HG03097 (cell line): ENCODE measurements at regions not wholly inside any gene's neighbourhood (a gene's known extent, or its start where the extent isn't known, plus 50 kb on each side); places are given as distances from the start of the nearest gene placed in this dataset.
"Not testable (repeated sequence)": the region's sequence is repeated elsewhere in the genome, so short reads cannot be mapped to it uniquely, and the experiment has no call there.

ENCODE experiments used
- ATAC-seq: cut with Tn5 transposase; IDR thresholded peaks from one replicate; pipeline ENCODE4 v1.9.1; 2021; ENCODE audit not compliant: unreplicated experiment, low FRiP score

DNA sequence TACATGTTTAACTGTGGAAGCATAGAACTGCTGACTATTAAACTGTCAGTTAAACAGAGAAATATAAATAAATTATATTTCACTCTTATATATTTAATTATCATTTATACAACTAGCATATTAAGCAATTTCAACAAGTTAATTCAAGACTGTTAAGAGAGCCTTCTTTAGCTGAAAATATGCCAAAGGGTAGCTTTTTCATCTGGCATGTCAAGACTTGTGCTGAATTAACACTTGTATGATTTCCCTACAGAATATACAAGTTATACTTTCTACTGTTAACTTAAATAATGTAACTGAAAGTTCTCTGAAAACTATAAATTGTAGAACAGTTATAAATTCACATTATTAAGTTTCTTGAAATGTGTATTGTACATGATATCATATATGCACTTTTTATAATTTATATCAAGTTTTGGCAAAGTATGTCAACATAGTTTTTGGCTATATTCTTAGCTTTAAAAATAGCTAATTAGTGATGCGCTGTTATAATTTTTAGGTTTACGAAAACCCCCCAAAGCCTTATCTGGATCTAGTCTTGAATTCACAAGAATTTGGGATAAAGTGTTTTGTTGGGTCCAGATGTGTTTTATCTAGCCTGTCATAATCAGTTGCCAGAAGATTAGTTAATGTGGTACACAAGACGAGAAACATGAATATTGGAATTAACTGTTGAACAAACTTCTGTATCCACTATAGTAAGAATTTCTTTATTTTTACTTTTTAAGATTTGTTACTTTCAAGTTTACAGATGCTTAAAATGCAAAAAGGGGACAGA is 231.1 kb upstream of the FOXP2 start:
- no peak for ATAC-seq

DNA sequence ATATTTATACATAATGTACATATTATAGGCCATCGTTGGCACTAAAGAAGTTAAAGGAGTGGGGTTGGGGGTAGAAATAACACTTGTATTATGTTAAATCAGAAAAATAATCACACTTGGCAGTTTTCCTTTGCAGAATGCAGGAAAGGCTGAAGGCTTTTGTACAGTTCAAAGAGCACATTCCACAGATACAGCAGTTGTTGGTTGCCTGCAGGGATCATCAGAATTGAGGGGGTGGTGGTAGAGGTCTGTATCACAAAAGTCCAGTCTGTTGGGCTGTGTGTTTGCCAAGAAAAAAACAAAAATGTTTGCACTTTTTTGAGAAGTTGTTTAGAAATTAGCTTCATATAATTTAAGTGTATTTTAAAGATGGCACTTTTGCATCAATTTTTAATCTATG is 231.8 kb upstream of the FOXP2 start:
- ATAC-seq, result no peak

DNA sequence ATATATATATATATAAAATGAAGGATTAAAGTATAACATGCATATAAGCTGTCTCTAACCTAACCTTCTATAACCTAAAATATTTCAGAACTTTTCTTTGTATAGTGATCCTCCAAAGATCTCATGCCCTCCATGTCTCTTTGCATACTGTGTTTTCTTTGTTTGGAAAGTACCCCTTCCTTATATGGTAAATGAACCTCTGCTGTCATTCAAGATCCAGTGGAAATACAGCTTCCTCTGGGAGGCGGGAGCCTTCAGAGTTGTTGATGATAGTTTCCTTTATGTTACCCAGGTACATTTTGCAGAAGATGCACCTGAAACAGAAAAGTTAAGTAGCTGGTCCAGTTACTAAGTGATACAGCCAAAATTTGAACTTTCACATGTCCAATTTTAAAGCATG is 233.3 kb upstream of the FOXP2 start:
- no peak for ATAC-seq

DNA sequence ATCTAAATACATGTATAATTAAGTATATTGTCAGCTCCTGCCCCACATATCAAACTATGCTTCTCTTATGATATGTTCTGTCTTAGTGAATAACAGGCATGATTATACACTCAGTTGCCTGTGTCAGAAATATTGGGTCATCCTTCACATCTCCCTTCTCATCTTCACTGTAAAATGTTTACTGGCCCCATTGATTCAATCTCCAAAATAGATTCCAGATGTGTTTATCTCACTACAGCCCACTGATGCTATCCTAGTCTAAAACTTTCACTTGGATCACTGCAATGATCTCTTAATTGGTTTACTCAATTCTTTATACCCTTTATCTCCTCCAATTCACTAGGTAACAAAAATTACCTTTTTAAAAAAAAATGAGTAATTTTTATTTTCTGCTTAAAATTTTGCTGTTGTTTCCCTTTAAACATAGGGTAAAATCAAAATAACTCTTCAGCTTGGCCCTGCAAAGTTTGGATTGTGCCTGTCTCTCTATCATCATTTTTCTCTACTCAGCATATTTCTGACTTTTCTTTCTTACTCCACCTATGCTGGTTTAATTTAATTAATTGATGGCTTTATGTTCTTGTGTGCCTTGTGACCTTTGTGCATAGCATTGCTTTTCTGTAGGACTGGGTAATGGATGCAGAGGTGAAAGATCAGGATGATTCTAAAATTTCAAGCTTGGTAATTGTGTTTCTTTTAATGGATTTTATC is 233.9 kb upstream of the FOXP2 start:
- ATAC-seq, result no peak

DNA sequence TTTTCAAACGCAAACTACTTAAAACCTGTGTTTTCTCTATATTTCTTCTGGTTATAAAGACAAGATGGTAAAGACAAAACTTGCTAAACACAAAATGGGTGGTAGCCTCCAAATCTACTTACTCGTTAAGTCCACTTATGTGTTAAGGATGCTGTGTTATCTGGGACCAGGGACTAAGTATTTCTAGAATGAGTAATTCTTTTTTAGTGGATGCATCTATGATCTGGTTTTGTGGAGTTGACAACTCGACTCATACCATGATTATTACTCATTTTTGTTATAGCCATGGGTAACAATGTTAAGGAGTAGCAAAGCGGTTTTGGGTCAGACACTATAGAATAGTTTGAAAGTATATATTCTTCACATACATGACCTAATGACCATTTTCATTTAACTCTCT is 239.5 kb upstream of the FOXP2 start:
- ATAC-seq, result no peak

DNA sequence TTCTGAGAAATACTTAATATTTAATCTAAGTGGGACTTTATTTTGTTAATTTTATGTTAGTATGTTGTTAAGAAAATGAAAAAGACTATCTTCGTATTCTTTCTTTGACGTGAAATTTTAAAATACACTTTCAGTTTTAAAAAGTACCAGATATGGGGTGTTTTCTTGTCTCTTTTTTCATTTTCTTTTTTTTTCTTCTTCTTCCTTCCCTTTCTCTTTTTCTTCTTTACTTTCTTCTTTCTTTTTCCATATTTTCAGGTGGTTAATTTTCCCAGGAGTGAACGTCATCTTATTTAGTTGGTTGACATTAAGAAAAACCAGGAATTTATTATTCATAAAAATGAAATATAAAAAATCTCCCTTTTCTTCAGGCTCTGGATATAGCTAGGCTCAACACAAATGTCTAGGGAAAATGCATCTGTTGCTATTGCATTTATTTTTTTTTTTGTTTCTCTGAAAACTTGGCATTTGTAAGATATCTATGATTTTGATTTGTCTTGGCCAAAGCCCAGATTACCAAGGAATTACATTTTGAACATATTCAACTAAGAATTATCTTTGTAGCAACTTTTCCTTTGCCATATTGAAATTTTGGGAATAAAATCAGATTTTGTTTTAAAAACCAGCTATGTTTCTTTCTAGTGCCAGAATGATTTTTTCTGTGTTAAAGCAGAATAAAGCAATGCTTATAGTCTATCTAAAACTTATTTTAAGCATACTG is 241.3 kb upstream of the FOXP2 start:
- ATAC-seq, result no peak

DNA sequence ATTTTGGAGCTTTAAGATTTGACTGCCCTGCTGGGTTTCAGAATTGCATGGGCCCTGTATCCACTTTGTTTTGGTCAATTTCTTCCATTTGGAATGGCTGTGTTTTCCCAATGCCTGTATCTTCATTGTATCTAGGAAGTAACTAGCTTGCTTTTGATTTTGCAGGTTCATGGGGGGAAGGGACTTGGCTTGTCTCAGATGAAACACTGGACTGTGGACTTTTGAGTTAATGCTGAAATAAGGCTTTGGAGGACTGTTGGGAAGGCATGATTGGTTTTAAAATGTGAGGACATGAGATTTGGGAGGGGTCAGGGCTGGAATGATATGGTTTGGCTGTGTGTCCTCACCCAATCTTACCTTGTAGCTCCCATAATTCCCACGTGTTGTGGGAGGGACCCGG is 245.2 kb upstream of the FOXP2 start:
- ATAC-seq, result not testable (repeated sequence)

DNA sequence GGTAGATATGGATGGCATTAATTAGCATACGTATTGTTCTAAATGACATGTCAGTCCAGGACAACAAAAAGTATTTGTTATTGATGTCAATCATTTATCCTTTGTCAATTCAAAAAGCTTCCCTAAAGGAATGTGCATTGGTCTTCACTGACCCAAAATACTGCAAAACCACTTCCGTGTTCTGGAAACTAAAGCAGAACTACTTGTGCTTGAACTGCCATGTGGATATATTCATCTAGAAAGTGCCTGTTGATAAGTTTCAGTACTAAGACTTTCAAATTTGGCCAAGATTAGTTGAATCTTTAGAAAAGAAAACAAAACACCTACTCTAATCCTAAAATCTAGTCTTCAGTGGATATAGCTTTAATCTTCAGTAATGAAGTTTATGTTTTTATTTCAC is 242.1 kb upstream of the PPP1R3A start:
- ATAC-seq, result peak; percentile 73

DNA sequence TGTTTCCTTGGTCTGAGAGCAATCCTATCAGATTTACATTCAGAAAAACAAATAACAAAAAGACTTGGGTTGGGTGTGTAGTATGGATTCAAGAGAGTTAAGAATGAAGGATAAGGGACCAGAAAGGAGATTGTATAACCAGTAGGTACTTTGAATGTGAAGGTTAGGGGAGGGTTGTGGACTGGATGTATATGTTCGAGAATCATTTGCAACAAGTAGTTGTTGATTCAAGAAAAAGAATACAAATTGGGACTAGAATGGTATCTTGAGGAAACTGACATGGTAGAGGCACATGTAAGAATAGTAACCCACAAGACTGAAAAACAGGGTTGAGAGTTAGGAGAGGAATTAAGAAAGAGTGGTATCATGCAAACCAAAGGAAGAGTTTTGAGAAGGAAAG is 240.0 kb upstream of the PPP1R3A start:
- no peak for ATAC-seq

DNA sequence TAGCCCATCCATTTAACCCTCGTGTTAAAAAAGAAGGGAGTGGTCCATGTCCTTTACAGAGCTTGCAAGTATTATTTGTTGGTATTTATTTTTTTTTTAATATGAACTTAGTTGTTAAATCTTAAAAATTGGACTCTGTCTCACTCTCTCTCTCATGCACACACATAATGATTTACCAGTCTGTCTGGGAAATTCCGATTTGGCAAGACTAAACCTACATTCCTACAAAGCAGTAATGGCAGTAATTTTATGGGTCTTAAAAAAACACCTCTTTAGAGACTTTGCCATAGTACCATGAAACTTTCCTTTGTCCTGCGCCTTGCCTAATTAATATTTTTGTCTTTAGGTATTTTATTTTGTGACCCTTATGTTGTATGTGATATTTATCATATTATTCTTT is 239.5 kb upstream of the PPP1R3A start:
- ATAC-seq, result no peak

DNA sequence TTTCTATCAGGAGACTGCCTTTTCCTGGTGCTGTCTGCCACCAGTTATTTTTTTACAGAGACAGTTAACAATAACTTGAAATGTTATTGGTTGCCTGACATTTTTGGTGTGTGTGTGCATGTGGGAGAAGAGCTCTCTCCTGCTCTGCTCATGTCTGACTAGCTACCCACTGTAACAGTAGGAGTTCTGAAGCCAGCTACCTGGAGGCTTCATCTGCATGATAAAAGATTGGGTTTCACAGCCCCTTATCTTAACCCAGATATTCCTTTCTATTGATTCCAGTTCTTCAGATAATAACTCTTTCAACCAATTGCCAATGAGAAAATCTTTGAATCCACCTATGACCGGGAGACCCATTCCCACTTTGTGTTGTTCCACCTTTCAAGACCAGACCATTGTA is 237.4 kb upstream of the PPP1R3A start:
- ATAC-seq, result no peak

DNA sequence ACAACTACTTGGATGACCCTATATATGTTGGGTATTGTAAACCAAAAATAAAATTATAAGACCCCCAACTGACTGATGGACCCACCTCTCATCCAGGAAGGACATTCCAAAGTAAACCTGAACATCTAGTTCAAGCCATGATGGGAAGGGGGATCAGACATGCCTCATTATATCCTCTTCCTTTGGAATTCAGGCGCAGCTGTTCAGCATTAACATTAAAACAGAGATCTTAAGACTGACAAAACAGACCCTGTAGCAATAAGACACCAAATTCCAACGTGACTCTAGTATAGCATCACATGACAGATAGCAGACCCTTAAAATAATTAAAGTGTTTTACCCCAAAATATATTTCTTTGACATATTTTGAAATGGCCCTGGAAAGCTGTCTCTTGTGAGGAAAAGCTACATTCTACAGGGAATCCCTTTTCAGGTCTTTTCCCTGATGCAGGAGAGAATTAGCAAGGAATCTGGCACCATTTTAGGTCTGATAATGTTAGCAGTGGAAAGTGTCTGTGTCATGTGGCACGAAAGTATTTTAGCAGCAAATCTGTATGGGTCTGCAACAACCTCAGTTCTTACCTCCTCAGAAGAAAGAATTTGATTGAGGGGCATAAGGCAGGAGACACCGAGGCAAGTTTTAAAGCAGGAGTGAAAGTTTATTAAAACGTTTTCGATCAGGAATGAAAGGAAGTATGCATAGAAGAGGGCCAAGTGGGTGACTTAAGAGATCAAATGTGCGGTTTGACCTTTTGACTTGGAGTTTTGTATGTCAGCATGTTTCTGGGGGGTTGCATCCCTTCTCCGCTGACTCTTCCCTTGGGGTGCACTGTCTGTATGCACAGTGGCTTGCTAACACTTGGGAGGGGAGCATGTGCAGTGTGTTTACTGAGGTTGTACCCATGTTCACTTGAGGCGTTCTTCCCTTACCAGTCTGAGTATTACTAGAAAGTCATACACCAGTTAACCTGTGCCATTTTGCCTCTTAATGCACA is 236.6 kb upstream of the PPP1R3A start:
- ATAC-seq, result no peak

DNA sequence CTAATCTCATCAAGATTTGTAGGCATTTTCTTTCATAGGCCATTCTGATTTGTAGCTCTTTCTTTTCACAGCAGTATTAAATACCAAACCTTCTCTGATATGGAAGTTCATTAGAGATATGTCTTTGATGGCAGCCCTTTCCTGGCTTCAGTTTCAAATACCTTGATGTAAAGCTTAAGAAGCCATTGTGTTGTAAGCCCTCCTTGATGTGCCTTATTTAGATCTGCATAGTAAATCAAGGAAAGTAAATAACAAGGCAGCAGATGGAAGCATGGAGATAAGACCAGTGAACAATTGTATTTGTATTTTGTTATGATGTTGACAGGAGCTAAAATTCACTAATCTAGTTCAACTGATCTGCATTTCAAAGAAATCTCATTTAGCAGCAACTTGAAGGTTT is 234.9 kb upstream of the PPP1R3A start:
- no peak for ATAC-seq

DNA sequence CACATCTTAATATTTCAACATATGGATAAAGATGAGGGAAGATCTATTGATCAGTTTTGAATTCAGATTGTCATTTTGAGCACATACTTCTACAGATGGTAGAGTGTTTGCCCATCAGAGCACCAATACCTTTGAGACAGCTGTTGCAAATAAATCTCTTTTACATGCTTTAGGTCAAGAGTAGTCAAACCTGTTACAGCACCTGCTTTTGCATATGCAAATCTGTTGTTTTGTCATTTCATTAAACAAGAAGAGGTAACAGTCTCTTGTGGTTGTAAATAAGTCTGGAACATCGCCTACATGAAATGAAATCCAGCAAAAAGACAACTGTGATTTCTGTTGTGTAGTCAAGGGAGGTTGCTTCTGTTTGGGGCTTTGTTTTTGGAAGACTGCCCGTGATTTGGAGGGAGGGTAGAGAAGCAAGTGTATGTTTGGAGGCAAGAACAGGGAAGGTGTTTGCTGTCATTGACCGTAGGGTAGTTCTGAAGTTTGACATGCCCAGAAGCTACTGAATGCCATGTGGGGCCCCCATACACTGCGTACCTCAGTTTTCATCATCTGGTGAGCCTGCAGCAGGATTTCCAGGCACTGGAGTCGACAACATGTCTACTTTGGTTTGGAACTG is 233.6 kb upstream of the PPP1R3A start:
- ATAC-seq, result no peak

DNA sequence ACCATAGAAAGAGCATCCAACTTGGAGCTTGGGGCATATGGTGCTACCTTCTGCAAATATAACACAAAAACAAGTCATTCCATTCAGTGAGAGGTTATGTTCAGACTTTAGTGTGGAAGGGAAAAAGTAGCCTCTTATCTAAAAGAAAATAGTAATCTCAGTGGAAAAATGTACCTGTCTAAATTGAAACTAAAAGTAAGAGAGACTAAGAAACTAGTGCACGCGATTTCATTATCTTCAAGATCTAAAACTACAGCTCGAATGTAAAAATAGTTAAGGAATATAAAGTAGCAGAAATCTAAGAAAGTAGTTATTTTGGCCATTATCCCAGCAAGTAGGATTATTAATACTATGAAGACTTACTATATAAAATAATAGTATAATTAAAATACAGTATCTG is 233.0 kb upstream of the PPP1R3A start:
- no peak for ATAC-seq

DNA sequence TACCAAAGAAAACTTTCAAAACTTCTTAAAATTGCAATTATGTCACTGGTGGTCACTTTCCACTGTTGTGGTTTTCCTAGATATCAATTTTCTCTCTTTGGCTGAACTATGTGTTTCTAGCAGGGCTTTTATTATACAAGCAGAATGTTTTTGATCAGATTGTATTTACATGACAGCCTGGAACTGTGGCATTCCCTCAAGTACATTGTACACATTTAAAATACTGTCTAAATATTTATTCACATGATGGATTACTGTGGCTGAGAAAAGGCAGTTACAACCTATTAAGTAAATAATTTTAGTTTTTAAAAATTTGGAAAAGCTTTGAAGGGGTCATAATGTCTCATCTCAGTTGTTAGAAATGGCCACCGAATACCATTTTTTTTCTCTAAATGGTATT is 231.9 kb upstream of the PPP1R3A start:
- ATAC-seq, result no peak

DNA sequence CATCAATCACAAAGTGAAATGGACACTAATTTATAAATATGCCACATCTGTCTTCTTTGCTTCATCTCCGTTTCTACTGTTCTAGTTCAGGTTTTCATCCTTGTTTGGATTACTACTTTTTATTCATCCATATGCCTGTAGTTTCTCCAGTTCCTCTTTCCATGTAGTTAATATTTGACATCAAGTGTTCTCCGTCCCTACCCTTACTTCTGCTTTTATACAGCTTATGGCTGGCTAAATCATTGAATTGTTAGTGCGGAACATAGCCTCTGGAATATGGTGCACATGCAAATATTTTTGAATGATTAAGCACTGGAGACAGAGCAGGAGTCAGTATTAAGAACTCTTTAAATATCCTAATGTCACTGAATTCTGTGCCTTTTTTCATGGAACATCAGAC is 230.0 kb upstream of the PPP1R3A start:
- no peak for ATAC-seq

DNA sequence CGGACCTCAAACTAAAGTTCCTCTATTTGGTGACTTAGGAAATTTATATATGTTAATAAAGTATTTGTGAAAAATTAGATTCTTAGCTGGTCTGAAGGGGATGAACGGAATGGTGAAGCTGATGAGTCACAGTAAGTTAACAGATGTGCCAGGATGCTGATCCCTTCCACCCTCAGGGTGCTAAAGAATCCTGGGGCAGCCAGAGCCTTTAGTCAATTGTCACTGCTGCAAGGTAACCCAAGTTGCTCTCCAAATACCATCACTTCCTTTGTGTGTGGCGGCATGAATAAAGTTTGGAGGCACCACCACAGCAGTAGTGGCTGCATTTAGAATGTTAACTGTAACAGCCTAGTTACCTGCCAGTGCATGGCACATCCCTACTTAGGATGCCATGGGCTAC is 222.6 kb upstream of the PPP1R3A start:
- no peak for ATAC-seq

DNA sequence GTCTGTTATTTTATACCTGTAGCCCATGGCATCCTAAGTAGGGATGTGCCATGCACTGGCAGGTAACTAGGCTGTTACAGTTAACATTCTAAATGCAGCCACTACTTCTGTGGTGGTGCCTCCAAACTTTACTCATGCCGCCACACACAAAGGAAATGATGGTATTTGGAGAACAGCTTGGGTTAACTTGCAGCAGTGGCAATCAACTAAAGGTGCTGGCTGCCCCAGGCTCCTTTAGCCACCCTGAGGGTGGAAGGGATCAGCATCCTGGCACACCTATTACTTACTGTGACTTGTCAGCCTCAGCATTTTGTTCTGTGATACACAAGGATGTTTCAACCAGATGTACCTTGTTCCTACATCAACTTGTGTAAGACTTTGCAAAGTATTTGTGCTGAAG is 221.8 kb upstream of the PPP1R3A start:
- ATAC-seq, result no peak

DNA sequence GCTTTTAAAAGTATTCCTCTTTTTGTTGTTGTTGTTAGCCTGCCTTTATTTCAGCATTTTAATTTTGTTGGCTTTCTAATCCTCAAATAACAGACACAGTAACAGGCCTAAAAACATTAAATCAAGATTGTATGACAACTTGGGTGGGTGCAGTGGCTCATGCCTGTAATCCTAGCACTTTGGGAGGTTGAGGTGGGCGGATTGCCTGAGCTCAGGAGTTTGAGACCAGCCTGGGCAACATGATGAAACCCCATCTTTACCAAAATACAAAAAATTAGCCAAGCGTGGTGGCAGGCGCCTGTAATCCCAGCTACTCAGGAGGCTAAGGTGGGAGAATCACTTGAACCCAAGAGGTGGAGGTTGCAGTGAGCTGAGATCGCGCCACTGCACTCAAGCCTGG is 220.9 kb upstream of the PPP1R3A start:
- not testable (repeated sequence) for ATAC-seq
